ENCODE measurements at regions not wholly inside any gene's neighbourhood (a gene's known extent, or its start where the extent isn't known, plus 50 kb on each side); places are given as distances from the start of the nearest gene placed in this dataset.

- FAIRE-seq (no peak), DNase-seq (ENCODE audit: insufficient read length, low spot score) (no peak)
- TF ChIP-seq SPI1 (IDR thresholded peaks at IDR 0.05; ENCODE audit: low read depth, low read length): no peak
- TF ChIP-seq POLR2AphosphoS5 (IDR thresholded peaks at IDR 0.05; ENCODE audit: low read depth, low read length): no peak
- no peak for TF ChIP-seq TAF1 (IDR thresholded peaks at IDR 0.05; ENCODE audit: low read depth, low read length)
- TF ChIP-seq POLR2A (IDR thresholded peaks at IDR 0.05; ENCODE audit: low read depth, low read length): no peak
- TF ChIP-seq POU2F2 (IDR thresholded peaks at IDR 0.05; ENCODE audit: low read depth, low read length): no peak
- TF ChIP-seq PAX5 (IDR thresholded peaks at IDR 0.05; ENCODE audit: insufficient read depth, low read length, severe bottlenecking): no peak
Observed at GRCh38 chr11:23403210-23404185, 543.2 kb upstream of the CCDC179 start.

- TF ChIP-seq POLR2AphosphoS5 (IDR thresholded peaks at IDR 0.05; ENCODE audit: low read depth, low read length) (no peak), POU2F2 (IDR thresholded peaks at IDR 0.05; ENCODE audit: low read depth, low read length) (no peak), PAX5 (IDR thresholded peaks at IDR 0.05; ENCODE audit: insufficient read depth, low read length, severe bottlenecking) (no peak), TAF1 (IDR thresholded peaks at IDR 0.05; ENCODE audit: low read depth, low read length) (no peak), SPI1 (IDR thresholded peaks at IDR 0.05; ENCODE audit: low read depth, low read length) (no peak), POLR2A (IDR thresholded peaks at IDR 0.05; ENCODE audit: low read depth, low read length) (no peak)
- DNase-seq (ENCODE audit: insufficient read length, low spot score) (no peak), FAIRE-seq (no peak)
Observed at GRCh38 chr11:23404225-23405160, 544.2 kb upstream of the CCDC179 start.

GRCh38 chr11:23405350-23405937 lies 545.2 kb upstream of the CCDC179 start:
- no peak for DNase-seq (ENCODE audit: insufficient read length, low spot score)
- no peak for FAIRE-seq
- TF ChIP-seq POLR2A (IDR thresholded peaks at IDR 0.05; ENCODE audit: low read depth, low read length) (no peak), TAF1 (IDR thresholded peaks at IDR 0.05; ENCODE audit: low read depth, low read length) (no peak), POU2F2 (IDR thresholded peaks at IDR 0.05; ENCODE audit: low read depth, low read length) (no peak), SPI1 (IDR thresholded peaks at IDR 0.05; ENCODE audit: low read depth, low read length) (no peak), PAX5 (IDR thresholded peaks at IDR 0.05; ENCODE audit: insufficient read depth, low read length, severe bottlenecking) (no peak), POLR2AphosphoS5 (IDR thresholded peaks at IDR 0.05; ENCODE audit: low read depth, low read length) (no peak)

GRCh38 chr11:23406131-23406819 lies 546.0 kb upstream of the CCDC179 start:
- TF ChIP-seq TAF1 (IDR thresholded peaks at IDR 0.05; ENCODE audit: low read depth, low read length) (no peak), PAX5 (IDR thresholded peaks at IDR 0.05; ENCODE audit: insufficient read depth, low read length, severe bottlenecking) (no peak), POU2F2 (IDR thresholded peaks at IDR 0.05; ENCODE audit: low read depth, low read length) (no peak), POLR2A (IDR thresholded peaks at IDR 0.05; ENCODE audit: low read depth, low read length) (no peak), POLR2AphosphoS5 (IDR thresholded peaks at IDR 0.05; ENCODE audit: low read depth, low read length) (no peak), SPI1 (IDR thresholded peaks at IDR 0.05; ENCODE audit: low read depth, low read length) (no peak)
- FAIRE-seq: no peak
- no peak for DNase-seq (ENCODE audit: insufficient read length, low spot score)

- FAIRE-seq: no peak
- DNase-seq (ENCODE audit: insufficient read length, low spot score): no peak
- TF ChIP-seq POLR2A (IDR thresholded peaks at IDR 0.05; ENCODE audit: low read depth, low read length) (no peak), TAF1 (IDR thresholded peaks at IDR 0.05; ENCODE audit: low read depth, low read length) (no peak)
Observed at GRCh38 chr11:23413057-23413456, 552.8 kb upstream of the CCDC179 start.

- no peak for DNase-seq (ENCODE audit: insufficient read length, low spot score)
- FAIRE-seq: no peak
- TF ChIP-seq TAF1 (IDR thresholded peaks at IDR 0.05; ENCODE audit: low read depth, low read length) (no peak), POU2F2 (IDR thresholded peaks at IDR 0.05; ENCODE audit: low read depth, low read length) (no peak), PAX5 (IDR thresholded peaks at IDR 0.05; ENCODE audit: insufficient read depth, low read length, severe bottlenecking) (no peak), POLR2A (IDR thresholded peaks at IDR 0.05; ENCODE audit: low read depth, low read length) (no peak), SPI1 (IDR thresholded peaks at IDR 0.05; ENCODE audit: low read depth, low read length) (no peak), POLR2AphosphoS5 (IDR thresholded peaks at IDR 0.05; ENCODE audit: low read depth, low read length) (no peak)
Observed at GRCh38 chr11:23423104-23423503, 562.8 kb upstream of the CCDC179 start.

GRCh38 chr11:23423656-23424055 lies 563.4 kb upstream of the CCDC179 start:
- no peak for DNase-seq (ENCODE audit: insufficient read length, low spot score)
- FAIRE-seq: no peak

GRCh38 chr11:23425381-23425780 lies 565.1 kb upstream of the CCDC179 start:
- FAIRE-seq (no peak), DNase-seq (ENCODE audit: insufficient read length, low spot score) (no peak)
- TF ChIP-seq POLR2A (IDR thresholded peaks at IDR 0.05; ENCODE audit: low read depth, low read length) (no peak), PAX5 (IDR thresholded peaks at IDR 0.05; ENCODE audit: insufficient read depth, low read length, severe bottlenecking) (no peak), SPI1 (IDR thresholded peaks at IDR 0.05; ENCODE audit: low read depth, low read length) (no peak), POLR2AphosphoS5 (IDR thresholded peaks at IDR 0.05; ENCODE audit: low read depth, low read length) (no peak), POU2F2 (IDR thresholded peaks at IDR 0.05; ENCODE audit: low read depth, low read length) (no peak), TAF1 (IDR thresholded peaks at IDR 0.05; ENCODE audit: low read depth, low read length) (no peak)

More at GRCh38 chr11:23423656-23424055, 563.4 kb upstream of the CCDC179 start:
- no peak for TF ChIP-seq TAF1 (IDR thresholded peaks at IDR 0.05; ENCODE audit: low read depth, low read length)
- no peak for TF ChIP-seq POLR2A (IDR thresholded peaks at IDR 0.05; ENCODE audit: low read depth, low read length)
- TF ChIP-seq PAX5 (IDR thresholded peaks at IDR 0.05; ENCODE audit: insufficient read depth, low read length, severe bottlenecking): no peak
- no peak for TF ChIP-seq POLR2AphosphoS5 (IDR thresholded peaks at IDR 0.05; ENCODE audit: low read depth, low read length)
- TF ChIP-seq SPI1 (IDR thresholded peaks at IDR 0.05; ENCODE audit: low read depth, low read length): no peak
- TF ChIP-seq POU2F2 (IDR thresholded peaks at IDR 0.05; ENCODE audit: low read depth, low read length): no peak
